ENCODE measurements at regions not wholly inside any gene's neighbourhood (a gene's known extent, or its start where the extent isn't known, plus 50 kb on each side); places are given as distances from the start of the nearest gene placed in this dataset.

- no peak for TF ChIP-seq RARG (CRISPR knock-in tag; IDR thresholded peaks at IDR 0.05; ENCODE audit: low read depth)
- TF ChIP-seq ZFX (CRISPR knock-in tag; IDR thresholded peaks at IDR 0.05; ENCODE audit: low read depth): no peak
- no peak for TF ChIP-seq HDAC2 (CRISPR knock-in tag; IDR thresholded peaks at IDR 0.05)
- no peak for TF ChIP-seq ZBTB20 (CRISPR knock-in tag; IDR thresholded peaks at IDR 0.05; ENCODE audit: borderline replicate concordance, low read depth)
Observed at GRCh38 chr11:70640408-70640807, 242.1 kb downstream of the CTTN start.
